Kidney glomerular epithelial cell (primary cell): ENCODE measurements at regions not wholly inside any gene's neighbourhood (a gene's known extent, or its start where the extent isn't known, plus 50 kb on each side); places are given as distances from the start of the nearest gene placed in this dataset.
"Not testable (repeated sequence)": the region's sequence is repeated elsewhere in the genome, so short reads cannot be mapped to it uniquely, and the experiment has no call there.

Experiments used
- DNase-seq: peaks from one replicate; lab custom pipeline; 2025; lab: John Stamatoyannopoulos, UW

GRCh38 chr17:64726025-64726424, 63.9 kb upstream of the SMURF2 start:
- DNase-seq, result not testable (repeated sequence)

GRCh38 chr17:64724246-64724645, 62.1 kb upstream of the SMURF2 start:
- peak; percentile 33 for DNase-seq

DNA sequence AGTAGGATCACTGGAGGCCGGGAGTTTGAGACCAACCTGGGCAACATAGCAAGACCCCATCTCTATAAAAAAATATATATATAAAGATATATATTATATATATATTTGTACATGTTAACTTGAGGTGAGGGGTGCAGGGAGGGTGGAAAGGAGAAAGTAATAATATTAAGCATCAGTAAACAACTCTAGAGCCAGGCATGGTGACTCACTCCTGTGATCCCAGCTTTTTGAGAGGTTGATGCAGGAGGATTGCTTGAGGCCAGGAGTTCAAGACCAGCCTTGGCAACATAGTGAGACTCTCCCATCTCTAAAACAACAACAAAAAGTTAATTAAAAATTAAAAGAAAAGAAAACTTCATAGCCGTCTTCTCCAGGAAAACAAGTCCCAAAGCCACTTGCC, 61.7 kb upstream of the SMURF2 start:
- no peak for DNase-seq

DNA sequence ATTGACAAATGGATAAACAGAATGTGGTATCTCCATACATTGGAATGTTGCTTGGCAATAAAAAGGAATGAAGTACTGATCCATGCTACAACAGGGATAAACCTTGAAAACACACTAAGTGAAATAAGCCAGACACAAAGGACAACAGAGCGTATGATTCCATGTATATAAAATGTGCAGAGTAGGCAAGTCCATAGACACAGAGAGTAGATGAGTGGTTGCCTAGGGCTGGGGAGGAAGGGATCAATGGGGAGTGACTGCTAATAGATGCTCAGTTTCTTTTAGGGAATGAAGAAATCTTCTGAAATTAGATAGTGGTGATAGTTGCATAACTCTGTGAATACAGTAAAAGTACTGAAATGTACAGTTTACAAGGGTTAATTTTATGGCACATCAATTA, 59.4 kb upstream of the SMURF2 start:
- not testable (repeated sequence) for DNase-seq

GRCh38 chr17:64720253-64720652, 58.1 kb upstream of the SMURF2 start:
- DNase-seq, result not testable (repeated sequence)

DNA sequence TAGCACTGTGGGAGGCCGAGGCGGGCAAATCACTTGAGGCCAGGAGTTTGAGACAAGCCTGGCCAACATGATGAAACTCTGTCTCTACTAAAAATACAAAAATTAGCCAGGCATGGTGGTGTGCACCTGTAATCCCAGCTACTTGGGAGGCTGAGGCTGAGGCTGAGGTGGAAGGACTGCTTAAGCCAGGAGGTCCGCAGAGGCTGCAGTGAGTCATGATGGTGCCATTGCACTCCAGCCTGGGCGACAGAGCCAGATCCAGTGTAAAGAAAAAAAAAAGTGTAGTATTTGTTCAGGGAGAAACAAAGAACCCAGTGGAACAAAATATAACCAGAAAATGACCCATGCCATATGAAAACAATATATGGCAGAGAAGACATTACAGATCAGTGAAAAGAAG, 57.4 kb upstream of the SMURF2 start:
- DNase-seq, result not testable (repeated sequence)

- DNase-seq, result not testable (repeated sequence)
Measured at GRCh38 chr17:64718816-64719215, 56.7 kb upstream of the SMURF2 start.

DNA sequence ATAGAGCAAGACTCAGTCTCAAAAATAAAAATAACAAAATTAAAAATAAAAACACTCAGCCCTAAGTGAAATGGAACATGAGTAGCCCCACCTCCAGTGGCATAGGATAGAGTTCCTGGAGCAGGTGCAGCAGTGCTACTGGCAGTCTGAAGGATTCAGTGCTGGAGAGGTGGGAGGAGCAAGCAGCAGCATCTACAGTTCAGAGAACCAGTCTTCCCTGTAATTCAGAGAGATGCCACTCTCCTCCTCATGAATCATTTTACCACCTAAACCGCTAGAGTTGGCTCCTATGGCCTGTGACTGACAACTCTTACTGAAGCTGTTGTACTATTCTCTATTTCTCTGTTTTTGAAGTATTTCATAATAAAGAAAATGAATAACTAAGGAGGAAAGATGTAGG, 56.0 kb upstream of the SMURF2 start:
- DNase-seq, result peak; percentile 65

GRCh38 chr17:64716496-64716895, 54.4 kb upstream of the SMURF2 start:
- not testable (repeated sequence) for DNase-seq

DNA sequence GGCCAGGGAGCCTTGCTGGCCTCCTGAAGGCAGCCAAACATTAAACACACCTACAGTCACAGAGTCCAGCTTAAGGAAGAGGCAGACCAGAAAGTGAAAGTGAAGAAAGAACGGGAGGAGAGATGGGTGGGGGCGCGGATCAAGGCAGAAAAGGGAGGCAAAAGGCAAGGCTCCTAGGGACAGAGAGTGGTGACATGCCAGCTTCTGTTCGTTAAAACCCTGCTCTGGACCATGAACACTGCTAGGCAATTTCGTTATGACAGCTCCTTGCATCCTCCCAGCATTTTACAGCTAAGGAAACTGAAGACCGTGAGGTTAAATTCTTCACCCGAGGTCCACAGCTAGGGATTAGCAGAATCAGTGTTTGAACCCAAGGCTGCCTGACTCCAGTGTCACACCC, 51.7 kb upstream of the SMURF2 start:
- DNase-seq, result not testable (repeated sequence)

- DNase-seq, result not testable (repeated sequence)
Measured at GRCh38 chr17:64712557-64713351, 50.6 kb upstream of the SMURF2 start.
